Sigmoid colon (tissue), 6 donors: ENCODE measurements at regions not wholly inside any gene's neighbourhood (a gene's known extent, or its start where the extent isn't known, plus 50 kb on each side); places are given as distances from the start of the nearest gene placed in this dataset.

Source experiments
- DNase-seq: peaks from one replicate; pipeline ENCODE4 v3.0.0-alpha.2; 2019
- H3K27ac ChIP-seq, 4 donors: fragments of 200-600 bp; sonication (generic); one replicate each; pipeline ENCODE4 v1.5.1; 2016 to 2019; ENCODE audit warnings: mild to moderate bottlenecking in 1 of 4
- H3K27me3 ChIP-seq, 3 donors: fragments of 200-600 bp; sonication (generic); one replicate each; pipeline ENCODE4 v1.5.1; 2019; ENCODE audit warnings: mild to moderate bottlenecking in 1 of 3
- H3K36me3 ChIP-seq, 4 donors: fragments of 200-600 bp; sonication (generic); one replicate each; pipeline ENCODE4 v1.5.1; 2016 to 2019
- H3K4me1 ChIP-seq, 4 donors: fragments of 200-600 bp; sonication (generic); one replicate each; pipeline ENCODE4 v1.5.1; 2017 to 2019
- H3K4me3 ChIP-seq, 4 donors: fragments of 200-600 bp; sonication (generic); one replicate each; pipeline ENCODE4 v1.5.1; 2017 to 2019; ENCODE audit warnings: mild to moderate bottlenecking in 2 of 4, moderate library complexity in 1 of 4
- H3K9me3 ChIP-seq, 4 donors: fragments of 200-600 bp in 3 of 4; sonication (generic) in 3 of 4; one replicate each; pipeline versions ENCODE4 v1.5.1 to v1.6.1; 2013 to 2019
- CTCF ChIP-seq, 4 experiments: fragments of 450-650 bp in 3 of 4; fragments of 200-600 bp in 1 of 4; IDR thresholded peaks; one replicate each; pipeline ENCODE4 v1.5.1; 2016 to 2019; ENCODE audit warnings: antibody characterized with exemption in 4 of 4, mild to moderate bottlenecking in 3 of 4, moderate library complexity in 2 of 4
- EP300 ChIP-seq, 4 donors: sonication (generic); formaldehyde crosslinking; IDR thresholded peaks; one replicate each; pipeline ENCODE4 v1.6.1; 2017; ENCODE audit warnings: antibody characterized with exemption in 4 of 4
- POLR2A ChIP-seq, 2 donors: fragments of 450-650 bp; IDR thresholded peaks; one replicate each; pipeline ENCODE4 v1.6.1; 2016; ENCODE audit warnings: antibody characterized with exemption in 2 of 2, mild to moderate bottlenecking in 2 of 2, moderate library complexity in 2 of 2
- POLR2AphosphoS5 ChIP-seq, 4 donors: sonication (generic); formaldehyde crosslinking; IDR thresholded peaks; one replicate each; pipeline ENCODE4 v1.6.1; 2017; ENCODE audit warnings: antibody characterized with exemption in 4 of 4
- WGBS, 2 donors: extraction: QIAGEN DNeasy Blood & Tissue Kit; methylation state at CpG; one replicate each; pipeline ENCODE4 v1.1.7; 2013; 5-methylcytosine and 5-hydroxymethylcytosine counted together
- intact Hi-C: fragments of 100-400 bp; cut with DNase I; formaldehyde crosslinking; loops from one replicate; pipeline ENCODE4 v1.15.1; 2023
- donor health status: healthy with polysubstance abuse.
- donor health status: healthy.

DNA sequence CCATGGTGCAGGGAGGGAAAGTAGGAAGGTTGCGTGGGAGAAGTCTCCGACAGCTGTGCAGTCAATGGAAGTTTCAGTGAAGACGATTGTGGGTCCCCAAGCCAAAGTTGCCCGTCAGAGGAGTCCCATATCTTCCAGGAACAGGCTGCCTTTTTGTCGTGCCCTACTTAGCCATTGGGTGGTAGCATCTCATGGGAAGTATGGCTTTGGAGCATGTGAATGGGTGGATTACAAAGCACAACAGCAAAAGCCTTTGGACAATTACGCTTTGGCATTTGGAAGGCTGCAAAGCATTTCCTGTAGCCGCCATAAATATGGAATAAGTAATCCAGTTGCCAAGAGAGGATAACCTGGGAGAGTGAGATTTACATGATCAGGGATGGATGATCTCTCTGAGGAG is 300.7 kb upstream of the BOD1L1 start:
- intact Hi-C loops, result no loop called here
- WGBS, 2 donors, result 87 to 90% methylated on average over 7 of the region's 7 CpGs
- DNase-seq, result no peak

DNA sequence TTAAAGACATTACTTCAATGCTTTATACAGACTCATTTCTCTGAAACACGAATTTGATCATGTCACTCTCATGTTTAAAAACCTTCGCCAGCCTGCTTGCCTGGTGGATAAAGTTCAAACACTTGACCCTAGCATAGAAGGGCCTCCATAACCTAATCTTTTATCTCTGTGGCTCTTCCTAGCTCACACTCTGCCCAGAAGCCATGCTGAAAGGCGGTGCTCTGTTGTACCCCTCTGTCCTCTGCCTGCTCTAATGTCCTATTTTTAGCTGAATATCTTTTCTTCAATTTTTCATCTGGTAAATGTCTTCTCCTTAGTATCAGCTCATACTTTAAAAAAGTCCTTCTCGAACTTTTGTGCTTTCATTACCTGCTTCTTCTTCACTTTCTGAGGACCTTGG is 302.6 kb upstream of the BOD1L1 start:
- no peaks in the 10 kb centered on the region for H3K4me1 ChIP-seq
- no peaks in the 10 kb centered on the region for H3K27me3 ChIP-seq
- no peaks in the 10 kb centered on the region for H3K36me3 ChIP-seq
- no peak for TF ChIP-seq POLR2A (IDR thresholded peaks at IDR 0.05)
- no peak for TF ChIP-seq EP300 (IDR thresholded peaks at IDR 0.05)
- no peak for TF ChIP-seq CTCF (IDR thresholded peaks at IDR 0.05)
- TF ChIP-seq POLR2AphosphoS5 (IDR thresholded peaks at IDR 0.05), result no peak
- intact Hi-C loops, result no loop called here
- no peaks in the 10 kb centered on the region for H3K9me3 ChIP-seq
- H3K4me3 ChIP-seq, result no peak overlapping the region
- DNase-seq, result no peak
- H3K27ac ChIP-seq, result no peak overlapping the region
- 74 to 77% methylated on average over 4 of the region's 4 CpGs for WGBS, 2 donors

More for the DNA sequence above, 300.7 kb upstream of the BOD1L1 start:
- H3K4me1 ChIP-seq, result no peaks in the 10 kb centered on the region
- no peaks in the 10 kb centered on the region for H3K36me3 ChIP-seq
- no peaks in the 10 kb centered on the region for H3K27me3 ChIP-seq
- no peaks in the 10 kb centered on the region for H3K9me3 ChIP-seq
- TF ChIP-seq EP300 (IDR thresholded peaks at IDR 0.05) (no peak), POLR2AphosphoS5 (IDR thresholded peaks at IDR 0.05) (no peak), POLR2A (IDR thresholded peaks at IDR 0.05) (no peak), CTCF (IDR thresholded peaks at IDR 0.05) (no peak)
- no peak overlapping the region for H3K27ac ChIP-seq
- no peak overlapping the region for H3K4me3 ChIP-seq

DNA sequence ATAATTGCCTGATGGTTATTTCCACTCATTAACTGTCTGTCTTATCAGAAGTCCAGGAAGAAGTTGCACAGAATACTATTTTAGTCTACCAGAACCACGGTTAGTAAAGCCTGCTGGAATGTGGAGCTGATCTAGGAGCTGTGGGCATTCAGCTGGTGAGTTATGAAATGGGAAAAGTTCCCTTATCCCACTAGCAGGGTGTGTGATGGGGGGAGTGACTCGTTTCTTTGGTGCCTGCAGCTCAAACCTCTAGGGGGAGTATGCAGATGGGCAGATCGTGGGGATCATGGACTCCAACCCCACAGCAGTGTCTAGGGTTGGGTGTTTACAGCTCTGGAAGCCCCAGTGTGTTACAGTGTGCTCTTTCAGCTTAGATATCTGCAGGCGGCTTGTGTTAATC is 305.7 kb upstream of the BOD1L1 start:
- H3K36me3 ChIP-seq, result no peaks in the 10 kb centered on the region
- H3K27ac ChIP-seq, result no peak overlapping the region
- TF ChIP-seq POLR2AphosphoS5 (IDR thresholded peaks at IDR 0.05) (no peak), EP300 (IDR thresholded peaks at IDR 0.05) (no peak), POLR2A (IDR thresholded peaks at IDR 0.05) (no peak), CTCF (IDR thresholded peaks at IDR 0.05) (no peak)
- no peaks in the 10 kb centered on the region for H3K27me3 ChIP-seq
- H3K4me3 ChIP-seq, result no peak overlapping the region
- H3K4me1 ChIP-seq, result no peaks in the 10 kb centered on the region
- H3K9me3 ChIP-seq, result no peaks in the 10 kb centered on the region
- no peak for DNase-seq
- intact Hi-C loops, result no loop called here
- WGBS, 2 donors, result 60 to 76% methylated on average over 4 of the region's 4 CpGs

DNA sequence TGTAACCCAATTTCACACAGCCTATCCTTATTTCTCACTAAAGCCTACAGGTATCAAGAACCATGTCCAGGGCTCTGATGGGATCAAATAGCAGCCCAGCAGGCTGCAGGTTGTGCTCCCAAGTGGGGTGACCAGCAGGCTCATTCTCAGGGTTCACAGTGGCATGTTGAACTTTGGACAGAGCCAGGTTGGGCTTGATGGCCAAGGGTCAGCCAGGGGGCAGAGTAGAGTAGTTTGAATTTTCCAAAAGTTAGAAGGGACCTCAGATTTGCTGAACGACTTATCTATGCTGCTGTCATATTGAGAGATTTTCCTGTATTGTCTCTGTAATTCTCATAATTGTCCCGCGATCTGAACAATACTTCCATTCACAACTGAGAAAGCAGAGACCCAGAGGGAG is 310.8 kb upstream of the BOD1L1 start:
- no peak overlapping the region for H3K27ac ChIP-seq
- no peaks in the 10 kb centered on the region for H3K9me3 ChIP-seq
- WGBS, 2 donors, result 78 to 88% methylated on average over 3 of the region's 3 CpGs
- no peak overlapping the region for H3K4me3 ChIP-seq
- no peaks in the 10 kb centered on the region for H3K27me3 ChIP-seq
- DNase-seq, result no peak
- H3K36me3 ChIP-seq, result no peaks in the 10 kb centered on the region
- H3K4me1 ChIP-seq, result no peaks in the 10 kb centered on the region
- no peak for TF ChIP-seq CTCF (IDR thresholded peaks at IDR 0.05)
- TF ChIP-seq EP300 (IDR thresholded peaks at IDR 0.05), result no peak
- TF ChIP-seq POLR2A (IDR thresholded peaks at IDR 0.05), result no peak
- TF ChIP-seq POLR2AphosphoS5 (IDR thresholded peaks at IDR 0.05), result no peak
- intact Hi-C loops, result no loop called here

DNA sequence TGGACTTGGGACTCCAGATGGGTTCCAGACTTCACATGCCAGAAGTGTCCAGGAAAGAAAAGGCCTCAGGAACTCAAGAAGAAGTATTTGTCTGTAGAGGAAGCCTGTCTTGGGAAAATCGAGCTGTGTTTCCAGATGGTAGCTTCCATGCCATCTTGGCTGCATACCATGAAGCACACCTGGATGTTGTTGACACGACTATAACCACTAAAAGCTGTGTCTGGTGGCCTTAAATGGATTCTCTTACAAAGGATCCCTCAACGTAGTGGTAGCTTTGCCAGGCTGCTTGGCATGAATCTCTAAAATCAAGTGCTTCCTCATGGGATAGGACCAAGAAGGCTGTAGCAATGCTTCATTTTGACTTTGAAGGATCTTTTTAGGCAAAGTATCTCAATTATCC is 313.4 kb upstream of the BOD1L1 start:
- 44 to 73% methylated on average over 3 of the region's 3 CpGs for WGBS, 2 donors
- no peak for DNase-seq
- Histone ChIP-seq H3K9me3 (no peaks in the 10 kb centered on the region), H3K4me1 (no peaks in the 10 kb centered on the region), H3K4me3 (no peak overlapping the region), H3K27me3 (no peaks in the 10 kb centered on the region), H3K36me3 (no peaks in the 10 kb centered on the region), H3K27ac (no peak overlapping the region)
- intact Hi-C loops, result no loop called here
- TF ChIP-seq CTCF (IDR thresholded peaks at IDR 0.05) (no peak), POLR2AphosphoS5 (IDR thresholded peaks at IDR 0.05) (no peak), EP300 (IDR thresholded peaks at IDR 0.05) (no peak), POLR2A (IDR thresholded peaks at IDR 0.05) (no peak)
